NCI-H1105 treated with DMSO at 0.1 percent for 48 hours (cell line): ENCODE measurements at regions not wholly inside any gene's neighbourhood (a gene's known extent, or its start where the extent isn't known, plus 50 kb on each side); places are given as distances from the start of the nearest gene placed in this dataset.

ENCODE experiments used
- DNase-seq: peaks from one replicate; lab custom pipeline; 2025; lab: John Stamatoyannopoulos, UW

GRCh38 chr5:130260481-130260880 lies 356.2 kb downstream of the CHSY3 start:
- no peak for DNase-seq

GRCh38 chr5:130251931-130252330 lies 347.7 kb downstream of the CHSY3 start:
- DNase-seq, result no peak

DNA sequence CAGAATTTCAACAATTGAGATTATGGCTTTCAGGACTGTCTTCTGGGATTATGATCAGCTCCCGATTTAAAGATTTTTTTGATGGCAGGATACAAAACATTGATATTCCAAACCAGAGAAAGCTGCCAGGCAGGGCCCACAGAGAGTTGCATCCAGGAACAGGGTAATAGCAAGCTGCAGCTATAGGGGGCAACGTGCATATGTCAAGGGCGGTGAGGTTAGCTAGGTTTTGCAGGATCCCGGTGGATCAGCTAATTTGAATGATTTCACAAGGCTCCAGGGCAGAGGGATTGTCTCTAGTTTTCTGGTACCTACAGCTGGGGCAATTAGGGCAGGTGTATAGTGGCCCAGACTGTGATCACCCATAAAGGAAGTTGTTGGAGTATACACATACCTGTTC lies 339.4 kb downstream of the CHSY3 start:
- DNase-seq, result no peak

GRCh38 chr5:130237721-130238120 lies 333.5 kb downstream of the CHSY3 start:
- DNase-seq, result no peak
